GM12873 (cell line): ENCODE measurements at regions not wholly inside any gene's neighbourhood (a gene's known extent, or its start where the extent isn't known, plus 50 kb on each side); places are given as distances from the start of the nearest gene placed in this dataset.

Experiments
- TF ChIP-seq, protein P1 (sequence below): IDR thresholded peaks from 2 replicates; pipeline ENCODE4 v1.5.1; 2012; ENCODE audit warnings: low read depth, mild to moderate bottlenecking, moderate library complexity, low read length, control low read depth; ENCODE audit not compliant: insufficient read depth; ENCODE audit errors: missing control alignments

DNA sequence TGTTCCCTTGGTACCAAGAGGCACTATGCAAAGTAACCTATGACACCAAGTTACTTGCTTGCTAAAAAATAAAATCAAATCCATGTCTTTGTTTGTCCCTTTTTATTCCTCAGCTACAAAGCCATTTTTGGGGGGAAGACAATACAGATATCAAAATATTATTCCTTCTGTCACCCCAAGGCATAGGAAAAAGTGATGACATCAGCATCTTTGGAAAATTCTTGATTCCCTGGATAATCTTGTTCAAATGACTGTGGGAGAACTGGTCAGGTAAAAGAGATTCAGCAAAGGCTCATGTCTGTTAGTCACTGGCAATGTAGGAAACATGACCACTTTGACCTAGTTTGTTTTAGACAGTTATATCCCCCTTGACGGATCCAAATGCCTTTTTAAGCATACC lies 373.1 kb downstream of the MAT2B start:
- TF ChIP-seq, protein P1, sequence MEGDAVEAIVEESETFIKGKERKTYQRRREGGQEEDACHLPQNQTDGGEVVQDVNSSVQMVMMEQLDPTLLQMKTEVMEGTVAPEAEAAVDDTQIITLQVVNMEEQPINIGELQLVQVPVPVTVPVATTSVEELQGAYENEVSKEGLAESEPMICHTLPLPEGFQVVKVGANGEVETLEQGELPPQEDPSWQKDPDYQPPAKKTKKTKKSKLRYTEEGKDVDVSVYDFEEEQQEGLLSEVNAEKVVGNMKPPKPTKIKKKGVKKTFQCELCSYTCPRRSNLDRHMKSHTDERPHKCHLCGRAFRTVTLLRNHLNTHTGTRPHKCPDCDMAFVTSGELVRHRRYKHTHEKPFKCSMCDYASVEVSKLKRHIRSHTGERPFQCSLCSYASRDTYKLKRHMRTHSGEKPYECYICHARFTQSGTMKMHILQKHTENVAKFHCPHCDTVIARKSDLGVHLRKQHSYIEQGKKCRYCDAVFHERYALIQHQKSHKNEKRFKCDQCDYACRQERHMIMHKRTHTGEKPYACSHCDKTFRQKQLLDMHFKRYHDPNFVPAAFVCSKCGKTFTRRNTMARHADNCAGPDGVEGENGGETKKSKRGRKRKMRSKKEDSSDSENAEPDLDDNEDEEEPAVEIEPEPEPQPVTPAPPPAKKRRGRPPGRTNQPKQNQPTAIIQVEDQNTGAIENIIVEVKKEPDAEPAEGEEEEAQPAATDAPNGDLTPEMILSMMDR = no peak

DNA sequence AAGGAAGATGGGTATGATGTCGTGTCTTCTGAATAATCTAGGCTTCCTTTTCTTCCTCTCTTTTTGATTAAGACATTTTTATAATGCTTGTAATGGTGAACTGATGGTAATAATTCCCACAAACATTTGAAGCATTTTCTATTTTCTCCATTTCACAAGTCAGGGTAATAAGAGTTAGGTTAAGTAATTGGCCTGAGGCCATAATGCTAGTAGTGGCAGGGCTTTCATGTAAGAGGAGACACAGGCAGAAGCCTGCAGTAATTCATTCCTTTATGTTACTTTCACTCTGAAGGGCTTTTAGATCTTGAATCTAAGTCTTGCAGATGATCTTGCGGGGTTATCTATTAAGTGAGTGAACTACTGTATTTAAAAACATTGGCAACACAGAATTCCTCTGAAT lies 374.9 kb downstream of the MAT2B start:
- TF ChIP-seq, protein P1 = no peak

DNA sequence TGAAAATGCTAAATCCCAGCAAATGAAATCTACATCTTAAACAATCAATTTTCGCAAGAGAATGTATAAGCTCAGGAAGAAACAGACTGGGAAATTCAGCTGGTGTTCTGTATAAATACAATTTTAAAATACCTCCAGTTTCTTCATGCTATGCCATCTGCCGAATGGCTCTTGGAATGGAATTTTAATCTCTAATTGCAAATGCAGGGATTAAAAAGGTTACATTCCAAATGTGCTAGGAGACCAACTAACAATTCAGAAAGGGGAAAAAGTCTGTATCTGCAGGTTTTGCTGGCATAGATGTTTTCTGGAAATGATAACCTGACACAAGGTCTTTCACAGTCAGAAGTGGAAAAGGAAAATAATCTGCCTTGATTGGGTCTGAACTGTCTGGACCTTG lies 379.7 kb downstream of the MAT2B start:
- TF ChIP-seq, protein P1 = no peak

DNA sequence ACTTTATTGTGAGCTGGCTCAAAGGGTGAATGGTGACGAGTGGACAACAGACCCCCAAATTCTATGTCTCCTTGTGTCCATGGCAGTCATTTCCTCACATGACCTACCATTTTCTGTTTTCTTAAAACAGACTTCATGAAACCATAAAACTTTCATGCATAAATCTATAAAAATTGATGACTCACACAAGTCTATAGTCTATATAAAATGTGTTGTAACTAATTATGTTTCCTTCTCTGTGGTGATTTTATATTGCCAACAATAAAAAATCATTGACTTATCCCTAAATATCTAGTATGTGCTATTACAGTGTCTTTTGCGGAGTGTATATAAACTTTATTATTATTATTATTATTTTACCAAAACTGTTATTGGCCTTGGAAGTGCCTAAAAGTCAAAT lies 382.4 kb downstream of the MAT2B start:
- TF ChIP-seq, protein P1 = no peak

DNA sequence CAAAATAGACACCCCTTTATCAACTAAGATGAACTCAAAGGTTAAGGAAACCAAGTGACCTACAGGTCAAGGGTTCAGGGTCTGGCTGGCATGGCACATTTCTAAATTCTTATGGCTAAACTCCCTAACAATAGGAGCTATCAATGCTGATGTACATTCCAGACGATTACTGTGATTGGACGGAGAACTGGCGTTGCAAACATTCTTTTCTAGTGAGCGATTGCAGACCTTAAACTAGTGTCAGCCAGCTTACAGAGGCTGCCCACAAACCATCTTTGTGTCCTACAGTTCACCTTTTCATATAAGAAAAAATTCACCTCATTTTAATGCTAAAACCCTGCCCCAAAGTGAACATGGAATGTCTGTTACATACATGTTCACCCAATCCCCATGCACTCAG lies 382.9 kb downstream of the MAT2B start:
- TF ChIP-seq, protein P1 = no peak

DNA sequence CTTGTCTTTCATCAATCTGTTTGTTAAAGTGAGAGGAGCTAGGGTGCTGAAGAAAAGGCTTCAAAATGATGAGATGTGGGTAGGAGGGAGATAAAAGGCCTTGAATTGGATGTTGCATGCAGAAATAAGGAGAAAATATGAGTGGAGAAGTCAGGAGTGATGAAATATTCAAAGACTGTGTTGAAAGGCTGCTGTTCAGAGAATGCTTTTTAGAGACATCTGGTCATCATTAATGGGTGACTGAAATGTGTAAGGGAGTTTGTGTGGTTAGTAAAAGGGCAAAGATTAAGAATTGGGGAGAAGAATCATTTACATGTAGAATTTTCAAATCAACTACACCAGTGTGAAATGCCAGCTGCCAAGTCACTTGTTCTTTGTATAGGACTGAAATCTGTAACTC lies 383.9 kb downstream of the MAT2B start:
- TF ChIP-seq, protein P1 = no peak

DNA sequence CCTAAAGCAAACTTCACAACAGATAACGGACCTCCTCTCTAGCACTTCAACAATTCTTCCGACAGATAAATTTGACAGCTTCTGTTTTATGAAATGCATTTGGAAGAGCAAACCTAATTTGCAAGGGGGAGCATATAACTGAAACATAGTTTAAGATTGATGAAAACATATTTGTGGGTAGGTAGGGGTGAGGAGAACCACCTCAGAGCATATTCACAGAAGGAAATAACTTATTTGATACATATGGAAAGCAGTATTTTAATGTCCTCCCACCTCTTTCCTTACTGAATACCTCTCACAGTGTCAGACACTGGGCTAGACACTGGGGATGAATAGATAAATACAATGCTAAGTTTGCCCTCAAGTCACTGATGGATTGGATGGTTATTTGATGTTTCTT lies 384.8 kb downstream of the MAT2B start:
- TF ChIP-seq, protein P1 = no peak
